Lung (tissue), 11 donors: ENCODE measurements at regions not wholly inside any gene's neighbourhood (a gene's known extent, or its start where the extent isn't known, plus 50 kb on each side); places are given as distances from the start of the nearest gene placed in this dataset.

Experiments
- ATAC-seq: fragments of 200-7000 bp; cut with Tn5 transposase; one replicate; pipeline ENCODE4 v1.9.1; 2020; ENCODE audit warnings: moderate number of reproducible peaks; ENCODE audit not compliant: insufficient read depth, low FRiP score
- DNase-seq, 3 donors: peaks; one replicate each; pipeline ENCODE4 v3.0.0-alpha.2; 2013 to 2017
- H3K27ac ChIP-seq, 2 donors: one replicate each; pipeline ENCODE4 v1.5.1; 2013; ENCODE audit warnings: mild to moderate bottlenecking in 2 of 2, moderate library complexity in 2 of 2, control low read depth in 1 of 2, inconsistent platforms in 1 of 2, low read depth in 1 of 2, low read length in 1 of 2
- H3K27me3 ChIP-seq, 3 donors: one replicate each; pipeline ENCODE4 v1.5.1; 2013; ENCODE audit warnings: low read length in 2 of 3; ENCODE audit not compliant: control insufficient read depth in 3 of 3, insufficient read depth in 3 of 3
- H3K36me3 ChIP-seq, 4 donors: one replicate each; pipeline ENCODE4 v1.5.1; 2013; ENCODE audit warnings: low read length in 4 of 4, mild to moderate bottlenecking in 1 of 4, moderate library complexity in 1 of 4; ENCODE audit not compliant: control insufficient read depth in 4 of 4, insufficient read depth in 4 of 4
- H3K4me1 ChIP-seq, 5 donors: one replicate each; pipeline ENCODE4 v1.5.1; 2013; ENCODE audit warnings: low read length in 5 of 5, mild to moderate bottlenecking in 2 of 5, moderate library complexity in 1 of 5; ENCODE audit not compliant: control insufficient read depth in 5 of 5, insufficient read depth in 5 of 5
- H3K4me3 ChIP-seq: one replicate; pipeline ENCODE4 v1.5.1; 2013; ENCODE audit warnings: mild to moderate bottlenecking, control low read depth, moderate library complexity
- H3K9ac ChIP-seq, 2 donors: one replicate each; pipeline ENCODE4 v1.5.1; 2013; ENCODE audit warnings: low read length in 2 of 2, control low read depth in 1 of 2; ENCODE audit not compliant: insufficient read depth in 1 of 2
- H3K9me3 ChIP-seq, 4 donors: one replicate each; pipeline ENCODE4 v1.5.1; 2013; ENCODE audit warnings: low read length in 3 of 4, mild to moderate bottlenecking in 1 of 4, moderate library complexity in 1 of 4; ENCODE audit not compliant: control insufficient read depth in 4 of 4, insufficient read depth in 3 of 4
- WGBS, 2 donors: extraction: QIAGEN DNeasy Blood & Tissue Kit; methylation state at CpG; one replicate each; pipeline ENCODE4 v1.1.7; 2013; 5-methylcytosine and 5-hydroxymethylcytosine counted together
- TF ChIP-seq, protein P1 (sequence below): IDR thresholded peaks from 2 replicates; pipeline ENCODE4 v1.5.1; 2012; ENCODE audit warnings: mild to moderate bottlenecking; ENCODE audit errors: control extremely low read depth, extremely low read depth
- donor health status: control.
- donor health status: control.
- donor health status: Bipolar disorder and iron deficiency.
- donor health status: healthy.
- donor health status: DM: yes; HTN: yes; CAD: no.

- H3K27me3 ChIP-seq, result no peaks in the 10 kb centered on the region
- H3K36me3 ChIP-seq, result no peaks in the 10 kb centered on the region
- H3K4me1 ChIP-seq, result no peaks in the 10 kb centered on the region
- TF ChIP-seq, protein P1, sequence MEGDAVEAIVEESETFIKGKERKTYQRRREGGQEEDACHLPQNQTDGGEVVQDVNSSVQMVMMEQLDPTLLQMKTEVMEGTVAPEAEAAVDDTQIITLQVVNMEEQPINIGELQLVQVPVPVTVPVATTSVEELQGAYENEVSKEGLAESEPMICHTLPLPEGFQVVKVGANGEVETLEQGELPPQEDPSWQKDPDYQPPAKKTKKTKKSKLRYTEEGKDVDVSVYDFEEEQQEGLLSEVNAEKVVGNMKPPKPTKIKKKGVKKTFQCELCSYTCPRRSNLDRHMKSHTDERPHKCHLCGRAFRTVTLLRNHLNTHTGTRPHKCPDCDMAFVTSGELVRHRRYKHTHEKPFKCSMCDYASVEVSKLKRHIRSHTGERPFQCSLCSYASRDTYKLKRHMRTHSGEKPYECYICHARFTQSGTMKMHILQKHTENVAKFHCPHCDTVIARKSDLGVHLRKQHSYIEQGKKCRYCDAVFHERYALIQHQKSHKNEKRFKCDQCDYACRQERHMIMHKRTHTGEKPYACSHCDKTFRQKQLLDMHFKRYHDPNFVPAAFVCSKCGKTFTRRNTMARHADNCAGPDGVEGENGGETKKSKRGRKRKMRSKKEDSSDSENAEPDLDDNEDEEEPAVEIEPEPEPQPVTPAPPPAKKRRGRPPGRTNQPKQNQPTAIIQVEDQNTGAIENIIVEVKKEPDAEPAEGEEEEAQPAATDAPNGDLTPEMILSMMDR, result no peak
- ATAC-seq, result no peak
- DNase-seq, result peak in 1 of 3 donors; percentile 4
- 39 to 57% methylated on average over 3 of the region's 3 CpGs for WGBS, 2 donors
- no peaks in the 10 kb centered on the region for H3K9me3 ChIP-seq
- H3K27ac ChIP-seq, result no peak overlapping the region
- no peak overlapping the region for H3K4me3 ChIP-seq
- H3K9ac ChIP-seq, result no peak overlapping the region
These were observed 466.3 kb upstream of the ACTRT1 start for GRCh38 chrX:128518508-128518907.

- 45 to 56% methylated on average over 2 to 3 of the region's 3 CpGs for WGBS, 2 donors
- no peak for DNase-seq
- H3K27ac ChIP-seq, result no peak overlapping the region
- H3K4me1 ChIP-seq, result no peaks in the 10 kb centered on the region
- H3K36me3 ChIP-seq, result no peaks in the 10 kb centered on the region
- no peaks in the 10 kb centered on the region for H3K27me3 ChIP-seq
- ATAC-seq, result no peak
- no peaks in the 10 kb centered on the region for H3K9me3 ChIP-seq
- TF ChIP-seq, protein P1, result no peak
- no peak overlapping the region for H3K4me3 ChIP-seq
- H3K9ac ChIP-seq, result no peak overlapping the region
These were observed 465.5 kb upstream of the ACTRT1 start for GRCh38 chrX:128517691-128518090.

- DNase-seq (no peak), ATAC-seq (no peak)
- no peak overlapping the region for H3K27ac ChIP-seq
- H3K4me1 ChIP-seq, result no peaks in the 10 kb centered on the region
- no peak overlapping the region for H3K9ac ChIP-seq
- no peaks in the 10 kb centered on the region for H3K27me3 ChIP-seq
- H3K4me3 ChIP-seq, result no peak overlapping the region
- H3K9me3 ChIP-seq, result peaks cover 0 to 6% (median 0%) of the 10 kb centered on the region in 4 donors
- TF ChIP-seq, protein P1, result no peak
- H3K36me3 ChIP-seq, result no peaks in the 10 kb centered on the region
These were observed 452.3 kb upstream of the ACTRT1 start for GRCh38 chrX:128504496-128504895.

- Histone ChIP-seq H3K36me3 (no peaks in the 10 kb centered on the region), H3K27me3 (no peaks in the 10 kb centered on the region), H3K4me1 (no peaks in the 10 kb centered on the region), H3K9ac (no peak overlapping the region), H3K27ac (no peak overlapping the region), H3K4me3 (no peak overlapping the region), H3K9me3 (peaks cover 0 to 3% (median 0%) of the 10 kb centered on the region in 4 donors)
- DNase-seq (no peak), ATAC-seq (no peak)
- WGBS, 2 donors, result 72 to 88% methylated on average over 5 of the region's 5 CpGs
- TF ChIP-seq, protein P1, result no peak
These were observed 411.9 kb upstream of the ACTRT1 start for GRCh38 chrX:128464116-128464515.
